Aorta (tissue), 5 donors: ENCODE measurements at regions not wholly inside any gene's neighbourhood (a gene's known extent, or its start where the extent isn't known, plus 50 kb on each side); places are given as distances from the start of the nearest gene placed in this dataset.
"Not testable (repeated sequence)": the region's sequence is repeated elsewhere in the genome, so short reads cannot be mapped to it uniquely, and the experiment has no call there.

ENCODE experiments used
- ATAC-seq: fragments of 200-7000 bp; cut with Tn5 transposase; one replicate; pipeline ENCODE4 v1.9.1; 2022; ENCODE audit warnings: moderate library complexity; ENCODE audit not compliant: low FRiP score
- DNase-seq, 2 donors: peaks; one replicate each; pipeline ENCODE4 v3.0.0-alpha.2; 2020
- H3K27ac ChIP-seq, 2 donors: one replicate each; pipeline ENCODE4 v1.5.1; 2013; ENCODE audit warnings: low read length in 2 of 2, mild to moderate bottlenecking in 2 of 2, moderate library complexity in 2 of 2, control low read depth in 1 of 2, inconsistent platforms in 1 of 2, low read depth in 1 of 2
- H3K27me3 ChIP-seq, 2 donors: one replicate each; pipeline ENCODE4 v1.6.1; 2013; ENCODE audit warnings: control low read depth in 1 of 2, low read length in 1 of 2, mild to moderate bottlenecking in 1 of 2, moderate library complexity in 1 of 2; ENCODE audit not compliant: insufficient read depth in 2 of 2, control insufficient read depth in 1 of 2
- H3K36me3 ChIP-seq, 2 donors: one replicate each; pipeline ENCODE4 v1.6.1; 2013; ENCODE audit warnings: control low read depth in 1 of 2, low read length in 1 of 2, mild to moderate bottlenecking in 1 of 2; ENCODE audit not compliant: insufficient read depth in 2 of 2, control insufficient read depth in 1 of 2
- H3K4me1 ChIP-seq, 2 donors: one replicate each; pipeline ENCODE4 v1.6.1; 2013; ENCODE audit warnings: low read length in 2 of 2, control low read depth in 1 of 2, mild to moderate bottlenecking in 1 of 2, moderate library complexity in 1 of 2; ENCODE audit not compliant: insufficient read depth in 2 of 2, control insufficient read depth in 1 of 2
- H3K4me3 ChIP-seq, 2 donors: one replicate each; pipeline ENCODE4 v1.5.1; 2013; ENCODE audit warnings: low read length in 2 of 2, control low read depth in 1 of 2, mild to moderate bottlenecking in 1 of 2
- H3K9me3 ChIP-seq: one replicate; pipeline ENCODE4 v1.6.1; 2013; ENCODE audit warnings: mild to moderate bottlenecking, low read length; ENCODE audit not compliant: control insufficient read depth
- WGBS, 2 donors: extraction: QIAGEN DNeasy Blood & Tissue Kit; methylation state at CpG; one replicate each; pipeline ENCODE4 v1.1.7; 2013; 5-methylcytosine and 5-hydroxymethylcytosine counted together
- intact Hi-C, 2 donors: fragments of 100-400 bp; cut with DNase I; formaldehyde crosslinking; loops; one replicate each; pipeline versions ENCODE4 v1.14.2 to v1.15.0; 2022
- donor health status: healthy with polysubstance abuse.
- donor health status: Bipolar disorder and iron deficiency.
- donor health status: DM: no; HTN: no; CAD: no.
- donor health status: DM: no; HTN: no; CAD: no.
- donor health status: DM: yes; HTN: yes; CAD: no.

DNA sequence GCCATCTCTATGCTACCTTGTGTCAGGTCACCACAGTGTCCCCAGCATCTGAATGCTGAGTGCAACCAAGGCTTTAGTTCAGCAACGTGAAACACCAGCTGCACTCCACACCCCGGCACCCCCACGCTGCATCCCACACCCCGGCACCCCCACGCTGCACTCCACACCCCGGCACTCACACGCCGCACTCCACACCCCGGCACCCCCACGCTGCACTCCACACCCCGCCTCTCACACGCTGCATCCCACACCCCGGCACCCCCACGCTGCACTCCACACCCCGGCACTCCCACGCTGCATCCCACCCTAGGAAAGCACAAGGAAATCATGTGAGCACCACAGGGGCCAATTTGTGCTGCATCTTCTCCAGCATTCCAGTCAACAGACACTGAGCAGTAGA is 199.8 kb upstream of the FRG1 start:
- Histone ChIP-seq H3K27ac (no peak overlapping the region), H3K4me1 (no peaks in the 10 kb centered on the region), H3K9me3 (peaks cover 4% of the 10 kb centered on the region), H3K36me3 (no peaks in the 10 kb centered on the region), H3K27me3 (no peaks in the 10 kb centered on the region), H3K4me3 (no peak overlapping the region)
- no peak for ATAC-seq
- intact Hi-C loops = no loop called here
- DNase-seq = no peak
- 86 to 87% methylated on average over 16 of the region's 16 CpGs for WGBS, 2 donors

DNA sequence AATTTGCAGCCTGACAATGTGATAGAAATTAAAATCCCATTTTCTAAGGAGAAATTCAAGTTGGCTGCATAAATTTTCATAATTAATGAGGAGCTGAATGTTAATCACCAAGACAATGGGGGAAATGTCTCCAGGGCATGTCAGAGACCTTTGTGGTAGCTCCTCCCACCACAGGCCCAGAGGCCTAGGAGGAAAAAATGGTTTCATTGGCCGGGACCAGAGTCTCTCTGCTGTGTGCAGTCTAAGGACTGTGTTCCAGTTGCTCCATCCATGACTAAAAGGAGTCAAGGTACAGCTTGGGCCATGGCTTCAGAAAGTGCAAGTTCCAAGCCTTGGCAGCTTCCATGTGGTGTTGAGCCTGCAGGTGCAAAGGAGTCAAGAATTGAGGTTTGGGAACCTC is 187.6 kb upstream of the FRG1 start:
- intact Hi-C loops, H3K27me3 ChIP-seq, ATAC-seq, H3K4me1 ChIP-seq, H3K27ac ChIP-seq, H3K9me3 ChIP-seq, H3K4me3 ChIP-seq, H3K36me3 ChIP-seq, DNase-seq: not testable (repeated sequence)
- WGBS, 2 donors = 74 to 76% methylated on average over 1 of the region's 1 CpG

DNA sequence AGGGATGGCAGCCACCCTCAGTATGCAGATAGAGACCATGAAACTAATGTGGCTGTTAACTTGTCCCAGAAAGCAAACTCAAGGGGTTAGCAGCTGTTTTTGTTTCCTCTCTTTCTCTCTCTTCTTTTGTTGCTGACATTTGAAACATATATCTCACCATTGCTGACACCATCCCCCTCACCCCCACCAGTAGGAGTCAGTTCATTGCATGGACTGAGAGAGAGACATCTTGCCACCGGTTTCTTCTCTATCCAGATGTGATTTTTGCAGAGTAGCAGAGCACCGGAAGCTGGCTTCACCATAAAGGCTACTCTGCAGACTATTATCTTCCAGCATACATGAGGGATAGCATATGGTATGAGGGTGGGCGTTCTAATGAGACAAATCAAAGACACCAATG is 177.1 kb upstream of the FRG1 start:
- intact Hi-C loops = no loop called here
- no peak for ATAC-seq
- no peak for DNase-seq
- H3K27ac ChIP-seq = no peak overlapping the region
- H3K27me3 ChIP-seq = no peaks in the 10 kb centered on the region
- WGBS, 2 donors = 51 to 63% methylated on average over 3 of the region's 3 CpGs
- H3K36me3 ChIP-seq = no peaks in the 10 kb centered on the region
- H3K4me1 ChIP-seq = no peaks in the 10 kb centered on the region
- H3K4me3 ChIP-seq = no peak overlapping the region
- no peaks in the 10 kb centered on the region for H3K9me3 ChIP-seq

DNA sequence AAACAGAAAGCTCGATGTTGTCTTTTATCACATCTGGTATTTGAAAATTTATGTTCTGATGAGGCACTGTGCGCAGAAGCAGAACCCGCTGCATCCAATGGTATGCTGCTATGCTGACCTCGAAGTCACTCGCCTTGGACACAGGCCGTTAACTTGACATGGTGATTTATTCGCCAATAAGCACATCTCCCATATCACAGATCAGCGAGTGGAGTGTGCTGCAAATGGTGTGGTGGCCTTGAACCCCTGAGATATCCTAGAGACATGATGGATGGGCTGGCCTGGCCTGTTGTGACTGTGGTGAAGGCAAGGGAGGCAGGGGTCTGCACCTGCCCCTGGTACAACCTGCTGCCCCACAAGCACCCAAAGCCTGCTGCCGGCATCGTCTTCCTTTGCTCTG is 175.4 kb upstream of the FRG1 start:
- intact Hi-C loops = no loop called here
- DNase-seq (no peak), ATAC-seq (no peak)
- WGBS, 2 donors = 45 to 71% methylated on average over 10 of the region's 10 CpGs
- Histone ChIP-seq H3K4me1 (no peaks in the 10 kb centered on the region), H3K27me3 (no peaks in the 10 kb centered on the region), H3K36me3 (no peaks in the 10 kb centered on the region), H3K9me3 (no peaks in the 10 kb centered on the region), H3K4me3 (no peak overlapping the region), H3K27ac (no peak overlapping the region)

DNA sequence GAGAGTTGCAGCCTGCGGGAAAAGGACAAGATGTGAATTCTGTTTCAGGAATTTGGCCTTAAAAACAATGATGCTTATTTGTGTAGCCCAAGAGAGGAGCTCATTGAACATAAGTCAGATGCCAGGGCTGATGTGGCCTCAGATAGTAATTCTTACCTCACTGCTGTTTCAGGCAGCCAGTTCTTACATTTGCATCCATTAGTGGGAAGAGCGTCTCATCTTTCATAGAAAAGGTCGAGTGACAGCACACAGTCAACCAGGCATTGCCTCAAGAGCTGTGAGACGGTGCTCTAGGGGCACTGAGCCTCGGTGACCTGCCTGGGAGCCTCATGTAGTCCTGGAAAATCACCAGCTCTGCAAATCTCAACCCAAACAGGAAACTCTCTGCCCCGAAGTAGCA is 174.9 kb upstream of the FRG1 start:
- Histone ChIP-seq H3K27me3 (no peaks in the 10 kb centered on the region), H3K4me1 (no peaks in the 10 kb centered on the region), H3K4me3 (no peak overlapping the region), H3K9me3 (no peaks in the 10 kb centered on the region), H3K36me3 (no peaks in the 10 kb centered on the region), H3K27ac (no peak overlapping the region)
- 44 to 50% methylated on average over 6 of the region's 6 CpGs for WGBS, 2 donors
- DNase-seq = no peak
- intact Hi-C loops = no loop called here
- no peak for ATAC-seq

DNA sequence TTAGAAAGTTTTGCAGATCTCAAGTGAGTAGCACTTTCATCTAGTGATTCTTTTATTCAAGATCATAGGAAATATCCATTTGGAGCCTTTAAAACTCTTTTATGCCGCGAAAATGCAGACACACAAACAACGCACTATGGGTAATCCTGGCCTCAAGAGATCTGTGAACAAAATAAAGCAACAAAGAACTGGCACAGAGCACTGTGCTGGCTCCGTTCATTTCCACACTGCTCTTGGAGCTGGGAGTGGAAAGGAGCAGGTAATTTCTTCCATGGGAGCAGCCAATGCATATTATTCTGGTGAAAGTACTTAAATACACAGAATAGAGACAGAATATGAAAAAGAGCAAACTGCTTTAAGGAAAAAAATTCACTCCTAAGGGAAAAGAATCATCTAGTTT is 172.7 kb upstream of the FRG1 start:
- DNase-seq (no peak), ATAC-seq (no peak)
- Histone ChIP-seq H3K27me3 (no peaks in the 10 kb centered on the region), H3K4me1 (no peaks in the 10 kb centered on the region), H3K9me3 (no peaks in the 10 kb centered on the region), H3K27ac (no peak overlapping the region), H3K36me3 (no peaks in the 10 kb centered on the region), H3K4me3 (no peak overlapping the region)
- 31 to 41% methylated on average over 4 of the region's 4 CpGs for WGBS, 2 donors
- intact Hi-C loops = no loop called here

DNA sequence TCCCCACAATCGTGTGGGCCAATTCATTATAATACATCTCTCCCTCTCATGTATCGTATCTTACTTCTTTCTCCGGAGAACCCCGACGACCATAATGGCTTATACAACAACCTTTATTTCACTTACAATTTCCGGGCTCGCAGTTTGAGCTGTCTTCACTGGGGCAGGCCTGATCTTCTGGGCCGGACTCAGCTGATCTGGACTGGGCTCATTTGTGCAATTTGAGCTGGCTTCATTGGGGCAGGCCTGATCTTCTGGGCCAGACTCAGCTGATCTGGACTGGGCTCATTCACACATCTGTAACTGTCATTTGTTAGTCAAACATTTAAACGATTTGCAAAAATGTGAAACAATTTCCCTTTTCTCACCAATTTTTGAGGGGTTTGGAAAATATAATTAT is 171.5 kb upstream of the FRG1 start:
- no peak overlapping the region for H3K27ac ChIP-seq
- DNase-seq (no peak), ATAC-seq (no peak)
- H3K4me1 ChIP-seq = no peaks in the 10 kb centered on the region
- no peaks in the 10 kb centered on the region for H3K27me3 ChIP-seq
- no peaks in the 10 kb centered on the region for H3K9me3 ChIP-seq
- H3K36me3 ChIP-seq = no peaks in the 10 kb centered on the region
- no peak overlapping the region for H3K4me3 ChIP-seq
- intact Hi-C loops = no loop called here
- WGBS, 2 donors = 59 to 62% methylated on average over 9 of the region's 9 CpGs

DNA sequence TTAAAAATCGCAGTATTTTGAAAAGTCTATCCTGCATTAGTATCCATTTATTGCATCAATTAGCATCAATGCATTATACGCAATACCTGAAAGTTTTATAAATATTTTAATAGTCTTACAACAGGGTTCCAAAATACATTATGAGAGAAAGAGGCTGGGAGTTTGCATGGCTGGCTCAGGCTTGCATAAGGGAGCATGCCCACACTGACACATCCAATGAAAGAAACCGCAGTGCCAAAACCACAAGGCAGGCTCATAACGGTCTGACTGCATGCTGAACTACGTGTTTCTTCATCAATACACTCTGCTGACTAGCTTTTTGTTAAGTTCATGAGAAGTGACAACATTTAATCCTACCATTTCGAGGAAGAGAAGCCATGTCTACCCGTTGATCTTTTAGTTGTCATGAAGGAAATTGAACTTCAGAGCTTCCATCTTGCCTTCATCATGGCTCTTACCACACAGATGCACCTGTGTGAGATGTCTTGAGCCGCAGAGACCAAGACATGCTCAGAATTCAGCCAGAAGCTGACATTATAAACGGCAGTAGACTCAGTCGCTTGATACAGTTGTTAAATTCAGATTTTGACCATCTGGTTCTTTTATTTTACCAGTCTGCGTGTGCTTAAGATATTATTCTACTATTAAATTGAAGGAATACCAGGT is 168.8 kb upstream of the FRG1 start:
- Histone ChIP-seq H3K9me3 (no peaks in the 10 kb centered on the region), H3K4me3 (no peak overlapping the region), H3K36me3 (no peaks in the 10 kb centered on the region), H3K27ac (no peak overlapping the region), H3K27me3 (no peaks in the 10 kb centered on the region), H3K4me1 (no peaks in the 10 kb centered on the region)
- 85 to 90% methylated on average over 11 of the region's 11 CpGs for WGBS, 2 donors
- DNase-seq = no peak
- ATAC-seq = no peak
- intact Hi-C loops = no loop called here

DNA sequence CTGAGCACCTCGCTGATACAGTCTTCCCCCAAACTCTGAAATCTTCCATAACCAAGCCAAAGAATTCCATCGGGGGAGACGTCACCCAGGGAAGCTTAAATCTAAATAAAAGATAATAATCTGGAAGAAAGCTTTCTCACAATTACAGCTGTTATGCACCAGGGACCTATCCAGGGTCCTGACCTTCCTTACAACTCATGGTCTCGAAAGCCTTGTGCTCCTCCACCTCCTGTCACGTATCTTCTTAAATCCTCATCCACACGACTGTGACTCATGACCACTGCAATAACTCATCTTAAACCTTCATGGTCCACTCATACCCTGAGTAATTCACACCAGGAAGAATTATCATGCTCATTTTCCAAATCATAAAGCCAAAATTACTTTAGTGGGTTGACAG is 166.8 kb upstream of the FRG1 start:
- Histone ChIP-seq H3K27ac (no peak overlapping the region), H3K4me3 (no peak overlapping the region), H3K36me3 (no peaks in the 10 kb centered on the region), H3K27me3 (no peaks in the 10 kb centered on the region), H3K9me3 (peaks cover under 1% of the 10 kb centered on the region), H3K4me1 (no peaks in the 10 kb centered on the region)
- 27 to 31% methylated on average over 6 of the region's 6 CpGs for WGBS, 2 donors
- intact Hi-C loops = no loop called here
- no peak for ATAC-seq
- no peak for DNase-seq
